Renal pelvis (tissue), 1 donor: ENCODE measurements at regions not wholly inside any gene's neighbourhood (a gene's known extent, or its start where the extent isn't known, plus 50 kb on each side); places are given as distances from the start of the nearest gene placed in this dataset.
"Not testable (repeated sequence)": the region's sequence is repeated elsewhere in the genome, so short reads cannot be mapped to it uniquely, and the experiment has no call there.

Source experiments
- DNase-seq: peaks from one replicate; pipeline ENCODE4 v3.0.0-alpha.2; 2013

DNA sequence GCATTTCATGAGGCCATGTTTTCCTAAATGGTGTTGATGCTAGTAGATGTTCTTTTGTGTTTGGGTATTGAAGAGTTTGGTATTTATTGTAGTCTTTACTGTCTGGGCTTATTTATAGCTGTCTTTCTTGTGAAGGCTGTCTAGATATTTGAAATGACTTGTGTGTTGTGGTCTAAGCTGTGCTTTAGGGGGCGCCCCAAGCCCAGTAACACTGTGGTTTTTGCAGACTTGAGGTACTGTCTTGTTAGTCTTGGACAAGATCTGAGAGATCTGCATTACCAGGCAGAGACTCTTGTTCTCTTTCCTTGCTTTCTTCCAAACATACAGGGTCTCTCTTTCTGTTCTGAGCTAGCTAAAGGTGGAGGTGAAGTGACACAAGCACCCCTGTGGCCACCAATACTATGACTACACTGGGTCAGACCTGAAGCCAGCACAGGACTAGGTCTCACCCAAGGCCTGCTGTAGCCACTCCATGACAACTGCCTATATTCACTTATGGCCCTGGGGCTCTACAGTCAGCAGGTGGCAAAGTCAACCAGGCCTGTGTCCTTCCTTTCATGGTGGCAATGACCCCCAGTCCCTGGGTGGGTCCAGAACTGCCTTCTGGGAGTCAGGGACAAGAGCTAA lies 152.1 kb upstream of the TBC1D5 start:
- peak; percentile 5 for DNase-seq

DNA sequence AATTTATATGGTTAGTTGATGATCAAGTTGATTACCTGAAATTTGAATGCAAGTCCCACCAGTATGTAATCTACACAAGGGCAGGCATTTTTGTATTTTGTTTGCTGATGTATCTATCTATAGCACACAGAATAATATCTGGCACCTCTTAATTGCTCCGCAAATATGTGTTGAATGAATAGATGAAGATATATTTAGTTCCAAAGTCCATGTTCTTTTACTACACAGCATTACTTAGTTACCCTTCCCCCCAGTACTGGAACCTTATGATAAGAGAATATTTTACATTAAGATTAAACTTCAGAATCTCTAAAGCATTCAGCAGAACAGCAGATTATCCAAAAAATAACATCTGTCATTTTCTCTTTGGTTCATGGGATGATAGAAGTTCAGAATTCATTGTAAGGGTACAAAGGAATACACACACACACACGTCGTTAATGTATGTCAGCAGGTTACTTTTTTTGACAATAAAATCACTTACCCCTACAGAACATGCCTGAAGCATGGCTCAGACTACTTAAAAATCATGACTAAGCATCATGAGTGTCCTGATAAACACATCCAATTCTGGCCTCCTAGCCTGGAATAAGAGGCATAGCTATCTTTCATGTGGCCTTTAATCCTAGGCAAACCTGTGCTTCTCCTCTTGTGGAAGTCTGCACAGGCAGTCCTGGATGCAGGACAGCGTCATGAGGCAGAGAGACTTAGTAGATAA lies 148.9 kb upstream of the TBC1D5 start:
- no peak for DNase-seq

DNA sequence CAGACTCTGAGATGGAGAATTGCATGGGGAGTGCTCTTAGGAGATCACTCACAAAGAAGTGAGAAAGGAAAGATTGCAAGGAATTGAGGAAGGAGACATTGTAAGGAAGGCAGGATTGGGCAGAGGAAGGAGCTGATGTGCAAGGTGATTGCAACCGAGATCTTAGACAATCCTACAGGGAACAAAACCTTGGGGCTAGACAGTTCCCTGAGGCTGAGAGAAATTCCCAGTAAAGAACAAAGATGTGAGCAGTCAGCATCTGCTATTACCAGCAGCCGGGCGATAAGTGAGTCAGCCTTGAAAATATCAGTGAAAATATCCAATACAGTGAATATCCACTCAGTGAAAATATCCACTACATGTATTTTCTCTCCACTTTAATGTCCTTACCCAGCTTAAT lies 143.6 kb upstream of the TBC1D5 start:
- no peak for DNase-seq

DNA sequence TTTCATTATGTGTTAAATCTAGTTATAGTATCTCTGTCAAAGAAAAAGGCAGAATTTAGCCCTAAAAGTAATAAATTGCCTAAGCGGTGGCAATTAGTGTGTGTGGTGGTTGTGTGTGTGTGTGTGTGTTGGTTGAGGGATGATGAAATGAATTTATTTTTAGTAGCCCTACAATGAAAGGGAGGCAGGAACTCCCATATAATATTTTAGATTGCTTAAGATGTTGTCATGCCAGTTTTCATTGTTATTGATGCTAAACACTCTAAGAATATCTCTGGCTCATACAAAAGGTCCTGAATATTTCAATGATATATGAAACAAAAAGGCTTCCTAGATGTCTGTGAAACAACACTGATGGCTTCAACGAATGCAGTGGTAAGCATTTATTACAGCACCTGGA lies 140.6 kb upstream of the TBC1D5 start:
- DNase-seq, result no peak

DNA sequence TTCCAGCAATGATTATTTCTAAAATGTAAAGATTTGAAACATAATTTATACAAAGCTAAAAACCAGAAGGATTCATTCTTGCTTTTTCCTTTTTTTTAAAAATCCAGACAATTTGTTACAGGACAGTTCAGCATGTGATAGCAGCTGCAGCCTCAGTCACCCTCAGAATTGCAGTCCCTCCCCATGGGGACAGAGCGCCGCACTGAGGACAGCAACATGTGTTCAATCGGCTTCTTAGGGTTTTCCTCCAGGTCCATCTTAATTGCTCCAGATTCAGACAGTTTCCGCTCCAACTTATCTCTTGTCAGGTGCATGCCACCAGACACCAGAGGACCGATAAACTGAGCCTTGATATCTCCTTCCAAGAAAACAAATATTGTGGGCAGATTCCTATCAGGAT lies 134.9 kb upstream of the TBC1D5 start:
- no peak for DNase-seq

DNA sequence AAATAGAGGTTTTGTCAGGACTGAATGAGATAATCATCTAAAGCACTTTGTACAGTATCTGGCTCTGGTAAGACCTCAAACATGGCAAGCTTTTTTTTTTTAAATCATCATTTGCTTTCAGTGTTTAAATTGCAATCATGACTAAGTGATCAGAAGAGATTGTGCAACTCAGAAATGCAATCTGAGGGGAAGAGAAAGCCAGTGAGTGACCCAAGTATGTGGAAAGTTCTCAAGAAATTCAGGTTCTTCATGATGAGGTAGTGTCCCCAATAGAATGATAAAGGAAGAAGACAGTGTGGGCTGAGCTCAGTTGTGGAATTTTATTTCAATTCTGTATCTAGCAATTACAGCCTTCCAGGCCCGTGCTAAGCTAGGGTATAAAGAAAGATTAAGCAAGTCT lies 132.2 kb upstream of the TBC1D5 start:
- no peak for DNase-seq

DNA sequence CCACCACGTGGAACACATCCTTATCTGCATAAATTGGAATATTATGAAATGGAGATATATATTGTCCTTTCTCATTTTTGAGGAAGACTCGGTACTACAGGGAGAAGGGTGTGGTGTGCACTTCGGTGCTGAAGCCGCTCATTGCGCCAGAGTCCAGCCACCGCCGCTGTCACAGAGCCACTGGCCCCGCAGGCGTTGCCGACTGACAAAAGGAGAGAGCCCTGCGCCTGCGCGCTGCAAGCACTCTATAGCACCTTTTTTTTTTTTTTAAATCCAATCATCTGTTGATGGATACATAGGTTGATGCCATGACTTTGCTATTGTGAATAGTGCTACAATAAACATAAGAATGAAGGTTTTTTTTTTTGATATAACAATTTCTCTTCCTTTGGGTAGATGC lies 130.0 kb upstream of the TBC1D5 start:
- DNase-seq, result no peak

DNA sequence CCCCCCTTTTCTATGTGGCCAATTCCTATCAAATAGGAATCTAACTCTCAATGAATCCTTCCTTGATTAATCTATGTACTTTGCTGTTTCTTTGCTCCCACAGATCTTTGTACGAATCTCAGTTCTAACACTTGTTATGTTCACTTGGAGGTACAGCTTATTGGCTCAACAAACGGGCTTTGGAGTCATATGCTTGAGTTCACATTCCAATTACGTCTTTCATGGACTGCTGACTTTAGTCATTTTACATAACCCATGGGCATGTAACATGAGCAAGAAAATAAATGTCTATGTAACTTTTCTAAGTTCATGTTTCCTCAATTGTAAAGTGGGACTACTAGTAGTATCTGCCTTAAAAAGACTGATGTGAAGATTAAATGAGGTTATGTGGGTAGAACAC lies 123.2 kb upstream of the TBC1D5 start:
- no peak for DNase-seq

DNA sequence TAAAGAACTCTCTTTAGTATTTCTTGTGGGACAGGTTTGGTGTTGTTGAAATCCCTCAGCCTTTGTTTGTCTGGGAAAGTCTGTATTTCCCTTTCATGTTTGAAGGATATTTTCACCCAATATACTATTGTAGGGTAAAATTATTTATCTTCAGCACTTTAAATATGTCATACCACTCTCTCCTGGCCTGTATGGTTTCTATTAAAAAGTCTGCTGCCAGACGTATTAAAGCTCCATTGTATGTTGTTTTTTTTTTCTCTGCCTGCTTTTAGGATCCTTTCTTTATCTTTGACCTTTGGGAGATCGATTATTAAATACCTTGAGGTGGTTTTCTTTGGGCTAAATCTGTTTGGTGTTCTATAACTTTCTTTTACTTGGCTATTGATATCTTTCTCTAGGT lies 119.0 kb upstream of the TBC1D5 start:
- no peak for DNase-seq

DNA sequence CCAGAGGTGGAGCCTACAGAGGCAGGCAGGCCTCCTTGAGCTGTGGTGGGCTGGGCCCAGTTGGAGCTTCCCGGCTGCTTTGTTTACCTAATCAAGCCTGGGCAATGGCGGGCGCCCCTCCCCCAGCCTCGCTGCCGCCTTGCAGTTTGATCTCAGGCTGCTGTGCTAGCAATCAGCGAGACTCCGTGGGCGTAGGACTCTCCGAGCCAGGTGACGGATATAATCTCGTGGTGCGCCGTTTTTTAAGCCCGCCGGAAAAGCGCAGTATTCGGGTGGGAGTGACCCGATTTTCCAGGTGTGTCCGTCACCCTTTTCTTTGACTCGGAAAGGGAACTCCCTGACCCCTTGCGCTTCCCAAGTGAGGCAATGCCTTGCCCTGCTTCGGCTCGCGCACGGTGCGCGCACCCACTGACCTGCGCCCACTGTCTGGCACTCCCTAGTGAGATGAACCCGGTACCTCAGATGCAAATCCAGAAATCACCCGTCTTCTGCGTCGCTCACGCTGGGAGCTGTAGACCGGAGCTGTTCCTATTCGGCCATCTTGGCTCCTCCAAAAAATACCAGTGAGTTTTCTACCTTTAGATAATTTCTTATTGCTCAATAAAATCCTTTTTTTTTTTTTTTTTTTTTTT lies 118.5 kb upstream of the TBC1D5 start:
- DNase-seq, result not testable (repeated sequence)

DNA sequence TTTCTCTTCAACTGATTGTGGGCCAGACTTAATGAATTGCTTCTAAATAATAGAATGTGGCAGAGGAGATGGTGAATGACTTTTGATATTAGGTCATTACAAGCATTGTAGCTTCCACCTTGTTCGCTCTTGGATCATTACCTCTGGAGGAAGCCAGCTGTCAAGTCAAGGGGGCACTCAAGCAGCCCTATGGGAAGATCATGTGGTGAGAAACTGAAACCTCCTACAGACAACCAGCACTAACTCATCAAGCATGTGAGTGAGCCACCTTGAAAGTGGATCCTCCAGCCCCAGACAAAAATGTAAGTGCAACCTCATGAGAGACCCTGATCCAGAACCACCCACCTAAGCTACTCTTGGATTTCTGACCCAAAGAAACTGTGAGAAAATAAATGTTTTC lies 109.8 kb upstream of the TBC1D5 start:
- peak; percentile 46 for DNase-seq

DNA sequence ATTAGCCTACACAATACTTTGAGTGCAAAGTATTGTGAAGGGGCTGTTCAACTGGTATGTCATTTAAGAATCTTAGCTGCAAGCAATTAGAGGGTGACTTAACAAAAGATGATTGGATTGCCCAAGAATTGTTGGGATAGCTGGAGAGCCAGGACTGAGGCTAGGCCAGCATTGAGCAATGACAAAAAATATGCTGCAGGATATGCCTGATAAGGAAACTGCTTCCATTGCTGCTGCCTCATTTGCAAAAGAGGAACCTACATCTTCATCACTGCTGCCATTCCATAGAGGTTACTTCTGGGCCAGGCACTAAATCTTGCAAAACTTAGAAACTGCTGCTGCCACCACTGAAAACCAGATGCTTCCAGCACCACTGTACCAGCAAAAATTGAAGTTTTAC lies 108.0 kb upstream of the TBC1D5 start:
- no peak for DNase-seq

DNA sequence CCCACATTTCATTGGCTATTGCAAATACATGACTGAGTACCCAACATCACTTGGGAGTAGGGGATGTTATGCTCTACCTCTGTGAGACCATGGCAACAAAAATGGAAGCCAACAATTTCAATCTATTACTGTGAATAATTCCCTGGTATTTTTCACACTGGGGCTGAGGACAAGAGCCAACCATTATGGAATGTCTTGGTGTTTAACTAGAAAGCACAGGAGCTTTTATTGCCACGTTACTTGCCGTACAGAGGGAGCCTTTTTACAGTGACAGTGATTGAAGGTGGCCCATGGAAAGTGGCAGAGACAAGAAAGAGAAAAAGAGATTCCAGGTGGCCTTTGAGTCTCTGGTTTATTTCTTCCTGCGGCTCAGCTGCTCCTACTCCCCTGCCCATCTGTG lies 105.7 kb upstream of the TBC1D5 start:
- DNase-seq, result no peak

DNA sequence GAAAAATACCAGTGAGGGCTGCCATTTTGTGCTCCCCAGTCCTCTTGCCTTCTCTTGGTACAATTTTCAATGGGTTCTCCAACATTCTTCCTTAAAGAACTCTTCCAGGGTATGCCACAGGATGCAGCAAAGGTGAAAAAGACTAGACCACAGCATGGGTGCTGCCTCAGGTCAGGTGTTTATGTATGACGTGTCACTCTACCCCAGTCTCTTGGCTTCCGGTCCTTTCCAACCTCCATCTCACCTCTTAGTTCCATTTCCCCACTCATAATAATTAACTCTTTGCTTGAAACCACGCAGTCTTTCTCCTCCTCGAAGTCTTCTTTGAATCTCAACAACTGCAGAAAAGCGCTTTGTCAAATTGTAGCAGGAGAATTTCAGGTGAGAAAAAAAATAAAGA lies 104.7 kb upstream of the TBC1D5 start:
- DNase-seq, result no peak

DNA sequence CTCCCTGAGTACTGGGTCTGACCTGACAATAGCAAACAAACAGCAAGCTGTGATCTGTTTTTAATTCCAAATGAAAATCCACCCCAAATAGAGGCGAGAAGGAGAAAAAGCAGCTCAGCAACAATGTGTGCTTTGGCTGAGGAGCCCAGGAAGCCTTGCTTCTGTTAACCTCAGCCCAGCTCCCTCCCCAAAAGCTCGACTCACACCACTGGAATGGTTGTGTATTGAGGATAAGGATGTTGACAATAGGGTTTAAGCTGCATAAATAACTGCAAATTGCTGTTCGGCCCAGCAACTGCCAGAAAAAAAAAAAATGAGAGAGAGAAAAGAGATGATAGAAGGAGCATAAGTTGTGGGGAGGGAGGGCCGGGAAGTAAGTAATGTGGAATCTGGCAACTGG lies 104.0 kb upstream of the TBC1D5 start:
- DNase-seq, result no peak

DNA sequence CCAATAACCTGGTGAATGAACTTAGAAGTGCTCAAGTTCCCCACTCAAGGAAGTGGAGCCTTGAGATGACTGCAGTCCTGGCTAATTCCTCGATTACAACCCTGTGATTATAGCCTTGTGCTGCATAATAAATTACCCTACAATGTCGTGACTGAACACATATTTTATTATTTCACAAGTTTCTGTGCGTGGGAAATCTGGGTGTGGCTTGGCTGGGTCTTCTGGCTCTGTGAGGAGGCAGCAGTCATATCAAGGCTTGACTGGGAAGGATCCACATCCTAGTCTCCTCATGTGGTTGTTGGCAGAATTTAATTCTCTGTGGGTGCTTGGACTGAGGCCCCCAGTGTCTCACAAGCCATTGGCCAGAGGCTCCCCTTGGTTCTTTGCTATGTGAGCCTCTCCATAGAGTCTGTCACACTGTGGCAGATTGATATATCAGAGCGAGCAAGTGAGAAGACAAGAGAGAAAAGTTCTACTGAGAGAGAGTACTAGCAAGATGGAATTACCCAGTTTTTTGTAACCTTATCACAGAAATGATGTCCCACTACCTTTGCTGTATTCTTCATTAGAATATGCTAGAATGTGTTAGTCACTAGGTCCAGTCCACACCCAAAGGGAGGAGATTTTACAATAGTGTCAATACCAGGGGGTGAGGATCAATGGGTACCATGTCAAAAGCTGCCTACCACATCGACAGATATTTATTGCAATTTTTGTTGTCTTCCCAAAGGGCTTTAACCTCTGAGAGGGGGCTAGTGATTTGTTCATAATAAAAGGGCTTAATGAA lies 102.8 kb upstream of the TBC1D5 start:
- no peak for DNase-seq

DNA sequence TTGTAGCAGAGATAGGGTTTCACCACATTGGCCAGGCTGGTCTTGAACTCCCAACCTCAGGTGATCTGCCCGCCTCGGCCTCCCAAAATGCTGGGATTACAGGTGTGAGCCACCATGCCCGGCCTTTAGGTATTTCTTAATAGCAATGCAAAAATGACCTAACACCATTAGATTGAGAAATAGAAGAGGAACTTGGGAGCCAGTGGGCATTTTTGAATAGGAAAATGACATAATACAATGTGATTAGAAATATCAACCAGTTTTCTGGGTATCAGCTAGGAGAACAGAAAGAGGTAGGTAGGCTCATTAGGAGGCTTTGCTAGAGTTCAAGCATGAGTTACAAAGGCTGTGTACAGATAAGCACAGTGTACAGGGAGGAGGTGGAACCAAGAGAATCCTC lies 101.8 kb upstream of the TBC1D5 start:
- DNase-seq, result no peak

DNA sequence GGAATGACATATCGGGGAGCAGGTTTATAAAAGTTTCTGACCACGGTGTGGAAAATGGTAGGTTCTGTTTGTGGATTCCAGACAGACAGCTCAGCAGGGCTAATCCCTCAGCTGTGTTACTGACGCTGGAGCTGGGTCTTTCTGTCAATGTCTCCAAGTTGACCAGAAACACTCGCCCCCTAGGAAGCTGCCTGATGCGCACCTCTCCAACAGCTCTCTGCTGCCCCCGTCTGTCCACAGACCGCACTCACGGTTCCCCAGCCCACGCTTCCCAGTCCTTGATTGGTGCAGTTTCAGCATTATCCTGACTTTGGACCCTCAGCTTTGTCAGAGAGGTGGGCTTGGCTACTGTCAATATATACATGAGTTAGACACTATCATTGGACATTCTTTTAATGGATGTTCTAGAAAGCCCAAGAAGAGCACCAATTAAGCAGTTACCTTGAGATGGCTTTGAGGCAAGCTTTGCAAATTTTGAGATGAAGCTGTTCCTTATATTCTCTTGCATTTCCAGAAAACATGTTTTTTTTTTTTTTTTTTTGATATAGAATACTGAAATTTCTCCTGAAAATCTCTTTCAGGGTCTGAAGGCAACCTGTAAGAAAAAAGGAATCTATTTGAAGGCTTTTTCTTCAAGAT lies 98.9 kb upstream of the TBC1D5 start:
- peak; percentile 64 for DNase-seq

DNA sequence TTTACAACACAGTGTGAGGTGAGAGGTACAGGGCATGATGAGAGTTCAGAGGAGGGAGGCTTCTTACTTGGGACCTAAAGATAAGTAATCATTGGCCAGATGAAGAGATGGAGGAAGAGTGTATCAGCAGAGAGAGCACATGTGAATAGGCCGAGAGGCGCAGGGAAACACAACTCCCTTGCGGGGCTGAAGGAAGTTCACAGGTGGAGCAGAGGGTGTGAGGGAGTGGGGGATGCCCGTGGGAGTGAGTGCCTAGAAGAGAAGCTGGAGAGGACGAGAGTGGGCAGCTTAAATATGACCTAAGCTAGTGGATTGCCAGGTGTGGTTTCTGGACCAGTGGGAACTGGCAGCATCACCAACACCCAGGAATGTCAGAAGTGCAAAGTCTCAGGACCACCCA lies 98.2 kb upstream of the TBC1D5 start:
- no peak for DNase-seq

DNA sequence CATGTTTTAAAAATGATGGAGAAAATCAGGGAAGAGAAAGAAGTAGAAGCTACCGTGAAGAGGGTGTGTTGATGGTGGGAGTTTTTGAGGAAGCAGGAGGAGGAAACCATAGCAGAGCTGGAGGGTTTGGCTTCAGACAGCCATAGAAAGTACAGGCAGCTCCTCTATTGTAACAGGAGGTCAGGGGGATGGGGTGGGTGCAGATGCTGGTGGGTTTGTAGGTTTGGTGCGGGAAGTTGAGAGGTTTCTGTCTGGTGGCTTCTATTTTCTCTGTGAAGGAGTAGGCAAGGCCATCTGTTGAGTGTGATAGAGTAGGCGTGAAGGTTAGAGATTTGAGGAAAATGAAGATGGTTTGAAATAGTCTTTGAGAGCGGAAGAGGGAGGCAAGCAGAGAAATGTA lies 97.7 kb upstream of the TBC1D5 start:
- DNase-seq, result no peak

DNA sequence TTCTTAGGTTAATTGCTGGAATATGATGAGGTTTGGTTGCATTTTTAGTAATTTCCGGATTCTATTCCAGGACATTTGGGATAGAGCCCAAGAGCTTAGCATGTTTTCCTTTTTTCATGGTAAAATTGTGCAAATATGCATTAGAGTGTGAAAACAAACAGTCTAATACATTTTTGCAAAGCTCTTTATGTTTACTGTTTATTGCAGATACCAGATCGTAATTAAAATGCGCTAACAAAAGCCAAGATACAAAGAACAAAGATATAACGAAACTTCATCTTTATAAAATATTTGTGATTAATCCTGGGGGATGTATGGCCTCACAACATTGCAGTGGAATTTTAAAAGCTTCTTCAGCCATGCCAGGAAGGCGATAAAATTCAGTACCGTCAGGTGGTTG lies 94.5 kb upstream of the TBC1D5 start:
- DNase-seq, result no peak

DNA sequence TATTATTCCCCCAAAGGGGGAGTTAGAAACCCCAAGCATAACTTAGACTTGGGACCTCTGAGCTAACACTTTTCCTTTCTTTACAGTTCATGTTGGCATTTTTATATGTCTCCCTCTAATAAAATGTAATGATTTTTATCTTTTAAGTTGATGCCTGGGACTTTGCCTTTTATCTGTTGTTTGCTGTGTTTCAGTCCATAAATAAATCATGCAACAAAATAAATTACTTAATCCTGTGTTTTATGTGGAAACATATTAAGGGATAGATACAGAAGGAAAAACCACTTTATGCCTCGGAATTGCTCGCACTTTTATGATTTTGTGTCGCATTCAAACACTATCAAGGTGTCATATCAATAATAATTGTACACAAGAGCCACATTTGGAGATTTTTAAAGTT lies 93.7 kb upstream of the TBC1D5 start:
- no peak for DNase-seq
